SK-N-MC (cell line): ENCODE measurements at regions not wholly inside any gene's neighbourhood (a gene's known extent, or its start where the extent isn't known, plus 50 kb on each side); places are given as distances from the start of the nearest gene placed in this dataset.

ENCODE experiments used
- EZH2 ChIP-seq: fragments of 200-600 bp; sonication (generic); IDR thresholded peaks from one replicate; pipeline ENCODE4 v1.6.1; 2017; ENCODE audit warnings: antibody characterized with exemption
- POLR2AphosphoS5 ChIP-seq: IDR thresholded peaks from 2 replicates; pipeline ENCODE4 v1.6.1; 2012; ENCODE audit warnings: mild to moderate bottlenecking, low read depth, low read length, borderline replicate concordance

GRCh38 chr5:118007262-118007661 lies 981.1 kb downstream of the DTWD2 start:
- TF ChIP-seq POLR2AphosphoS5, result no peak
- TF ChIP-seq EZH2, result no peak
